Thyroid gland (tissue), 4 donors: ENCODE measurements at regions not wholly inside any gene's neighbourhood (a gene's known extent, or its start where the extent isn't known, plus 50 kb on each side); places are given as distances from the start of the nearest gene placed in this dataset.

Source experiments
- CTCF ChIP-seq, 6 experiments: fragments of 200-600 bp in 3 of 6; fragments of 450-650 bp in 3 of 6; sonication (generic) in 3 of 6; IDR thresholded peaks; one replicate each; pipeline ENCODE4 v1.5.1; 2016 to 2019; ENCODE audit warnings: antibody characterized with exemption in 6 of 6, mild to moderate bottlenecking in 2 of 6, inconsistent platforms in 1 of 6, moderate library complexity in 1 of 6
- POLR2A ChIP-seq, 2 donors: fragments of 450-650 bp; IDR thresholded peaks; one replicate each; pipeline ENCODE4 v1.6.1; 2017; ENCODE audit warnings: antibody characterized with exemption in 2 of 2, mild to moderate bottlenecking in 2 of 2, moderate library complexity in 1 of 2

- TF ChIP-seq POLR2A (IDR thresholded peaks at IDR 0.05) (no peak), CTCF (IDR thresholded peaks at IDR 0.05) (no peak)
Measured at GRCh38 chr2:150612957-150613710, 125.7 kb upstream of the RND3 start.
